Liver (tissue), 3 donors: ENCODE measurements at regions not wholly inside any gene's neighbourhood (a gene's known extent, or its start where the extent isn't known, plus 50 kb on each side); places are given as distances from the start of the nearest gene placed in this dataset.

Source experiments
- CTCF ChIP-seq: fragments of 150-350 bp; IDR thresholded peaks from 2 replicates; pipeline ENCODE4 v1.5.1; 2017; ENCODE audit warnings: improper control_type of control experiment, low read depth, low read length; ENCODE audit not compliant: missing input control
- GABPA ChIP-seq, 2 donors: IDR thresholded peaks in 1 of 2; conservative IDR thresholded peaks in 1 of 2; 2 replicates each; pipeline ENCODE4 v1.6.1; 2016; ENCODE audit warnings: antibody characterized with exemption in 2 of 2, mild to moderate bottlenecking in 1 of 2, moderate library complexity in 1 of 2
- HNF4A ChIP-seq, 2 donors: conservative IDR thresholded peaks; 2 replicates each; pipeline ENCODE4 v1.6.1; 2016; ENCODE audit warnings: antibody characterized with exemption in 2 of 2, mild to moderate bottlenecking in 2 of 2
- MAX ChIP-seq: IDR thresholded peaks from 2 replicates; pipeline ENCODE4 v1.6.1; 2016; ENCODE audit warnings: antibody characterized with exemption
- REST ChIP-seq: IDR thresholded peaks from 2 replicates; pipeline ENCODE4 v1.6.1; 2016; ENCODE audit warnings: antibody characterized with exemption, mild to moderate bottlenecking
- SP1 ChIP-seq: IDR thresholded peaks from 2 replicates; pipeline ENCODE4 v1.6.1; 2018; ENCODE audit warnings: antibody characterized with exemption, mild to moderate bottlenecking
- donor health status: healthy.
- donor health status: healthy.

- TF ChIP-seq SP1 (no peak), CTCF (no peak), MAX (no peak), HNF4A (conservative IDR thresholded peaks at IDR 0.05) (no peak), GABPA (IDR thresholded peaks at IDR 0.05 in 1 of 2, conservative IDR thresholded peaks at IDR 0.05 in 1 of 2) (no peak), REST (no peak)
Observed at GRCh38 chr5:121533814-121534213, 317.9 kb upstream of the FTMT start.
